Stomach (tissue), 4 donors: ENCODE measurements at regions not wholly inside any gene's neighbourhood (a gene's known extent, or its start where the extent isn't known, plus 50 kb on each side); places are given as distances from the start of the nearest gene placed in this dataset.

Experiments
- POLR2A ChIP-seq, 4 donors: fragments of 450-650 bp; IDR thresholded peaks; one replicate each; pipeline ENCODE4 v1.6.1; 2016; ENCODE audit warnings: antibody characterized with exemption in 4 of 4, control low read depth in 2 of 4, mild to moderate bottlenecking in 1 of 4, moderate library complexity in 1 of 4
- POLR2AphosphoS5 ChIP-seq, 3 donors: sonication (generic); formaldehyde crosslinking; IDR thresholded peaks; one replicate each; pipeline ENCODE4 v1.6.1; 2016; ENCODE audit warnings: antibody characterized with exemption in 3 of 3
- TF ChIP-seq, protein P1 (sequence below), 7 experiments: fragments of 450-650 bp in 4 of 7; fragments of 200-600 bp in 3 of 7; sonication (generic) in 3 of 7; IDR thresholded peaks; one replicate each; pipeline ENCODE4 v1.5.1; 2016 to 2019; ENCODE audit warnings: antibody characterized with exemption in 7 of 7, control low read depth in 2 of 7, mild to moderate bottlenecking in 1 of 7

DNA sequence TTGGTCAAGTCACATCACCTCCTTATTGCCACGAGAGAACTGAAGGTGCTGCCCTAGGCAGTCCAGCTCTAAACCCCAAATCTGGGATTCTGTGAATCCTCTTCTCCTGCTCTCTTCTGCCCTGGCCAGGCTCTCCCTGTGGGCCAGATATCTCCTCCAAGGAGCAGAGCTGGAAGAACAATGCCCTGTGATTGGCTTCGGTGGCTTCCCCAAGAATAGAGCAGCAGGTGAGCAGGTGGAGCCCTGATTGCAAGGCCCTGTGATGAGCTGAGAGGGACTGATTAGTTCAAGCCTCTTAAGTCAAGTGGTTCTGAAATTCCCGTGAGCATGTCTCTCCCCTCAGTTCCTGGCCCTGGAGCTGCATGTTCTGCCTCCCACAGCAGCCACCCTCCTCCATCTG is 175.3 kb upstream of the BRINP1 start:
- TF ChIP-seq, protein P1, sequence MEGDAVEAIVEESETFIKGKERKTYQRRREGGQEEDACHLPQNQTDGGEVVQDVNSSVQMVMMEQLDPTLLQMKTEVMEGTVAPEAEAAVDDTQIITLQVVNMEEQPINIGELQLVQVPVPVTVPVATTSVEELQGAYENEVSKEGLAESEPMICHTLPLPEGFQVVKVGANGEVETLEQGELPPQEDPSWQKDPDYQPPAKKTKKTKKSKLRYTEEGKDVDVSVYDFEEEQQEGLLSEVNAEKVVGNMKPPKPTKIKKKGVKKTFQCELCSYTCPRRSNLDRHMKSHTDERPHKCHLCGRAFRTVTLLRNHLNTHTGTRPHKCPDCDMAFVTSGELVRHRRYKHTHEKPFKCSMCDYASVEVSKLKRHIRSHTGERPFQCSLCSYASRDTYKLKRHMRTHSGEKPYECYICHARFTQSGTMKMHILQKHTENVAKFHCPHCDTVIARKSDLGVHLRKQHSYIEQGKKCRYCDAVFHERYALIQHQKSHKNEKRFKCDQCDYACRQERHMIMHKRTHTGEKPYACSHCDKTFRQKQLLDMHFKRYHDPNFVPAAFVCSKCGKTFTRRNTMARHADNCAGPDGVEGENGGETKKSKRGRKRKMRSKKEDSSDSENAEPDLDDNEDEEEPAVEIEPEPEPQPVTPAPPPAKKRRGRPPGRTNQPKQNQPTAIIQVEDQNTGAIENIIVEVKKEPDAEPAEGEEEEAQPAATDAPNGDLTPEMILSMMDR (IDR thresholded peaks at IDR 0.05) = no peak
- no peak for TF ChIP-seq POLR2A (IDR thresholded peaks at IDR 0.05)
- no peak for TF ChIP-seq POLR2AphosphoS5 (IDR thresholded peaks at IDR 0.05)
